ENCODE measurements at regions not wholly inside any gene's neighbourhood (a gene's known extent, or its start where the extent isn't known, plus 50 kb on each side); places are given as distances from the start of the nearest gene placed in this dataset.
"Not testable (repeated sequence)": the region's sequence is repeated elsewhere in the genome, so short reads cannot be mapped to it uniquely, and the experiment has no call there.

DNA sequence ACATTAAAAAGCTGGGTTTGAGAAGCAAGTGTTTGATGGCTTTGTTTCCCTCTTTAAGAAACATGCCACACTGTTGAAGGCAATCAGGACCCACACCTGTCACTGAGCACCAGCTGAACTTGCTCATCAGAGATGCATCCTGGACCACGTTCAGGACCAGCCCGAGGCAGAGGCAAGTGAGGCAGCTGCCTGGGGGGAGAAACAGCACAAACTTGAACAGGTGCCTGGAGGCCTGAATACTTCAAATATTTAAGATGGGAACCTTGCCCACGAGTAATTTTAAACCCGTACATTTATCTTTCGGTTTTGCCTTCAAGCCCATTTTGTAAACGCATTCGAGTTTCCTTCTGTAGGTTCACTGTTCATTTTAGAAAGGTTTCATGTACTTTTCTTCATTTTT lies 421.3 kb downstream of the NYAP2 start:
- DNase-seq (ENCODE audit: low read depth) = no peak

DNA sequence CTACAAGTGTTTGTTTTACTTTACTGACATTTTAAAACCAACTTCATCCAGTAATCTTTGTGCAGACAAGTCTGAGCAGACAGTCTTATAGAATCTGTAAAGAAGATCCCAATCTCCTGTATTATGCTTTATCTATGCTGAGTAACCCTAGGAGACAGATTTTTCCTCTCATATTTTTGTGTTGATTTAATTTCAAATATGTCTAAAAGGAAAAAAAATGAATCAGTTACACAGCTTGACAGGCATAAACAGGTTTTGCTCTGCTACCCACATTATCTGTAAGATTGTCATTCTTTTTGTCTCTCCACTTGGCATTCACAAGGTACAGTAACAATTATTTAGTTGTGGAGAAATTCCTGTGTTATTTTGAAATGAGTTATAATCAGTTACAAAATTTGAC lies 415.0 kb downstream of the NYAP2 start:
- DNase-seq (ENCODE audit: low read depth) = no peak

DNA sequence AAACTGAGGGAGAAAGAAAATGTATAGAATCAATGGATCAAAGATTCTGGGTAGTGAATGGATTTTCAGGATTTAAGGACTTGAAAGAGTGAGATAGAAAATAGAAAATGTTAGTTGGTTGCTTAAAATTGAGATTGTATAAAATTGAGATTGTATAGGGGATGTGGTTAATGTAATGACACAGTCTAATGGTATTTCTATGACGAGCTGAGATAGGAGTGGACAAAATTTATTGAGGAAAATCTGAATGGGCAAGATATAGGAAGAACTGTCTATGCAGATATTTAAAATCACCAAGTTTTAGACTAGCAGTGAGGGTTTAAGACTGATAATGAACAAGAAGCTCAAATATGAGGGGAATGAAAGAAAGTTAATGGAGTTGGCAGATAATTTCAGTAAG lies 406.6 kb downstream of the NYAP2 start:
- no peak for DNase-seq (ENCODE audit: low read depth)

DNA sequence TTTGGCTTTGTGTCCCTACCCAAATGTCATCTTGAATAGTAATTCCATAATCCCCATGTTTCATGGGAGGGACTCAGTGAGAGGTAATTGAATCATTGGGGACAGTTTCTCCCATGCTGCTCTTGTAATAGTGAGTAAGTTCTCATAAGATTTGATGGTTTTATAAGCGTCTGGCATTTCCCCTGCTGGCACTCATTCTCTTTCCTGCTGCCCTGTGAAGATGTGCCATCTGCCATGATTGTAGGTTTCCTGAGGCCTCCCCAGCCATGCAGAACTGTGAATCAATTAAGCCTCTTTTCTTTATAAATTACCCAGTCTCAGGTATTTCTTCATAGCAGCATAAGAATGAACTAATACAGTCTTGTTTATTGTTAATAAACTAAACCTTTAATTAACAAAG lies 402.6 kb downstream of the NYAP2 start:
- DNase-seq (ENCODE audit: low read depth) = not testable (repeated sequence)

DNA sequence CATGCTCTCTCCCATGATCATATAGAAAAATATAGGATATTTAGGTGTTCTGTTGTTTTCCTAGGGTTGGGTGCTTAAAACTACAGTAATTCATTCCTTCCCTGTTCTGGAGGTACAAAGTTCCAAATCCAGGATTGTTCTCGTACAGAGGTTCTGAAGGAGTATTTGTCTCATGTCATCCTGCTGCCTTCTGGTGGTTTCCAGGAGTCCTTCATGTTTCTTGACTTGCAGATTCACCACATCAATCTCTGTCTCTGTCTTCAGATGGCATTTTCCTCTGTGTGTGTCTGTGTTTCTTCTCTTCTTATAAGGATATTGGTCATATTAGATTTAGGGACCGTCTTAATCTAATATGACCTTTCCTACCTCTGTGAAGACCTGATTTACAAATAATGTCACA lies 397.9 kb downstream of the NYAP2 start:
- no peak for DNase-seq (ENCODE audit: low read depth)

DNA sequence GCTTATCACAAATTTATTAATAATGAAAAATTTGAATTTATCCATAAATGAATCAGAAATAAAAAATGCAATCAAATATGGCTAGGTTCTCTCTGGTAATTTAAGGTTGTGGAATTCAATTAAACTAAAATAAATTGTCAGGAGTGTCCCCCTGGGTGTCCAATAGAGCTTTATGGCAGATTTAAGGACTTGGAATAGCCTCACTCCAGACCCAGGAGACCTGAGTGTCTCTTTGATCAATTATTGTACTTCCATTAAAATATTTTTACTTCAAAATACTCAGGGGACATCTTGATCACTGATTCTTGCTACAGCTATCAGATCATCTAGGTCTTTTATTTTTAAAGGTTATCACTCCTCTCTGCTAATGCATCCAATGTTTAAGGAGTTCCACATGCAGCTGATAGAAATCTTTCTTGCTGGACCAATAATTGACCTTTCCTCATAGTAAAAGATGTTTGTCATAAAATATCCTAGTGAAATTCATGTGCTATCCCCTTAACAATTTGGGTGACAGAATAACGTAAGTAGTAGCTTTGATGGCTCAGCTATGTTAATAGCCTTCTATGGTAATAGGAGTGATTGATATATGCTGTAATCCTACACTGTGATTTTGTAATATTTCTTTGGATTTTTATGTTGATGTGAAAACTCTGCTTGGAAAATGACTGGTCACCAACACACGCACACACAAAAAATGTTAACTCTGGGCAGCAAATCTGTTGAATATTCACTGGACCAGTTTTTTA lies 395.3 kb downstream of the NYAP2 start:
- no peak for DNase-seq (ENCODE audit: low read depth)

DNA sequence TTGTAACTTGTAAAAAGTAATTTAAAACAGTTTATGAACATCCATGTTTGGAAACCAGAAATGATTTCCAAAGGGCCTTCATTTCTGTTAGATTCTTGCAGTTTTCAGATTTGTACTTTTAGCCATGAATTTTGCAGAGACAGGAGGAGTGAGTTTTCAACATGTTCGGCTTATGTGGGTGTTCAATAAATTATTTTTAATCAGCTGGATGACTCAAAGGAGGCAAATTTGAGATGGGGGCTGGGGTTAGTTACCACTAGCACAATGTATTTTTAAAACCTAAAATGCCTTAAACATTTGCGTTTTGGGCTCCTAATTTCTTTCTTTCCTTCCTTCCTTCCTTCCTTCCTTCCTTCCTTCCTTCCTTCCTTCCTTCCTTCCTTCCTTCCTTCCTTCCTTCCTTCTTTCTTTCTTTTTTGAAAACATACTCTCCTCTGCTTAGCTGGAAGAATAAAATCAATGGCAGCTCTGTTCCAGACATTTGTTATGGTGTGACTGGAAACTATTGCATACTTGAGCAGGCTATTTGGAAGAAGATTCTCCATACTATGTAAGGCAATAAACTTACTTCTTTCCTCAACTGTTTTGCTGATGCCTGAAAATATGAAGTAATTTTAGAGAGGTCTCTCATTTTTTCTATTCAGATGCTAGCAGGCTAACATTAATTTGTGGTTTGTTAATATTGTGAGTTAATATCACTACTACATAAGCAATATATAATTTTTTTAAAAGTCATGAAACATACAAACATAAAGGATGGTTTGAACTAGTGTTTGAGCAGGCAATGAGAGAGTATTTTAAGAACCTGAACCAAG lies 394.4 kb downstream of the NYAP2 start:
- DNase-seq (ENCODE audit: low read depth) = no peak

DNA sequence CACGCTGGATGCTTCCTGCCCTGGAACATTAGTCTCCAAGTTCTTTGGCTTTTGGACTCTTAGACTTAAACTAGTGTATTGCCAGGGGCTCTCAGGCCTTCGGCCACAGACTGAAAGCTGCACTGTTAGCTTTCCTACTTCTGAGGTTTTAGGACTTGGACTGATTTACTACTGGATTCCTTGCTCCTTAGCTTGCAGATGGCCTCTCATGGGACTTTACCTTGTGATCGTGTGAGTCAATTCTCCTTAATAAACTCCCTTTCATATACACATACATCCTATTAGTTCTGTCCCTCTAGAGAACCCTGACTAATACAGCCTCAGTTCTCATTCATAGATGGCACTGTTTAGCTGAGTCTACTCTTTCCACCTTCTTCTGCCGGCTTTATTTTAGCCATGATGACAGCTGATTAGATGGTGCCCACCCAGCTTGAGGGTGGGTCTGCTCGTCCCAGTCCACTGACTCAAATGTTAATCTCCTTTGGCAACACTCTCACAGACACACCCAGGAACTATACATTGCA lies 389.1 kb downstream of the NYAP2 start:
- DNase-seq (ENCODE audit: low read depth) = no peak

DNA sequence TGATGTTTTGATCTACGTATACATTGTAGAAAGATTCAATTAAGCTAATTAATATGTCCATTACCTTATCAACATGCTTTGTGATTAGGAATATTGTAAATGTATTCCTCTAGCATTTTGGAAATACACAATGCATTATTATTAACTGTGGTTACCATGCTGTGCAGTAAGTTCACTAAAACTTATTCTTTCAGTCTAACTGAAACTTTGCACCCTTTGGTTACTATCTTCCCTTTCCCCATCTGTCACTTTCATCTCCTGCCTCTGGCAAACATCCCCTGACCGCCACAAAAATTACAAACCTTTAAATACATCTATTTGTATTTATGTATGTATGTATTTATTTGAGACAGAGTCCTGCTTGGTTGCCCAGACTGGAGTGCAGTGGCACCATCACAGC lies 388.0 kb downstream of the NYAP2 start:
- no peak for DNase-seq (ENCODE audit: low read depth)

DNA sequence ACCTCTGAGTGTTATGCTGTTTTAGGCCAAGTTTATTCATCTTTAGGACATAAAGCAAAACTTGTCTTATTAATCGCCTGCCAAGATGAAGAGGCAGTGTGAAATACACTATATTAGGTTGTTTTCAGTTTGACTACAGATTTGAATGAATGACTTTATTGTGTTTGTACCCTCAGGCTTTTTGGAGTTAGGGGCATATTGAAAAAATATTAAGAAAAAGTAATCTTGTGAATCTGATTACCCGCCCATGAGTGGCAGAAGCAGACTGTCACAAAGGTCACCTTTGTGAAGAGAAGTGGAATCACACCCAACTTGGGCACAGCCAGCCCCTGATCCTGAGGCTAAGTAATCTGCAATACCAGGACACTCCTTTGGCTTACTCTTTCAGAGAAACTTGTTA lies 382.5 kb downstream of the NYAP2 start:
- no peak for DNase-seq (ENCODE audit: low read depth)

DNA sequence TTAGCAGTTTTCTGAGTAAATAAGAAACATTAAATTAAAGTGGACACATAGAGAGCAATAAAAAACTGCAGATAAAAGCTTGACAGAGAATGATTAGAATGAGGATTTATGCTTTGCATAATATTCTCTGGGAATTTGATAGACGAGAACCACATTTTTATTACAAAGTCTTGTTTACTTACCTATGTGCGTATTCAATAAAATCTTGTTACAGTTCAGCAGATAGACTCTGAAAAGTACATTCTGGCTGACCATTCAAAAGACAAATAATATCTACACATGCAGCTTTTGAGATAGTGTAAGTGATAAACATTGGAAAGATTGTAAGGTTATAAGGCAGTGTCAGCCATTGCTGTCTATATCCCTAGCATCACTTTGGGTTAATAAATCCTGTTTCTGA lies 381.6 kb downstream of the NYAP2 start:
- no peak for DNase-seq (ENCODE audit: low read depth)

DNA sequence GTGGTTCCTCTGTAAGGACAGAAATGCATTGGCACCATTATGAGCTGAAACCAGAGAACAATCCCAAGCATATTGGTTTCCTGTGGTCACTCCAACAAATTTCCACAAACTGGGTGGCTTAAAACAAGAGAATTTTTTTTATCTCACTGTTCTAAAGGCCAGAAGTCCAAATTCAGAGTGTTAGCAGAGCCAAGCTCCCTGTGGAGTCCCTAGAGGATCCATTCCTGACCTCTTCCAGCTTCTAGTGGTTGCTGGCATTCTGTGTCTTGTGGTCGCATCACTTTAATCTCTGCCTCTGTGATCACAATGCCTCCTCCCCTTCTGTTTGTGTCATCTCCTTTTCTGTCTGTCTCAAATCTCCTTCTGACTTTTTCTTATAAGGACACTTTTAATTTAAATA lies 380.3 kb downstream of the NYAP2 start:
- DNase-seq (ENCODE audit: low read depth) = no peak

DNA sequence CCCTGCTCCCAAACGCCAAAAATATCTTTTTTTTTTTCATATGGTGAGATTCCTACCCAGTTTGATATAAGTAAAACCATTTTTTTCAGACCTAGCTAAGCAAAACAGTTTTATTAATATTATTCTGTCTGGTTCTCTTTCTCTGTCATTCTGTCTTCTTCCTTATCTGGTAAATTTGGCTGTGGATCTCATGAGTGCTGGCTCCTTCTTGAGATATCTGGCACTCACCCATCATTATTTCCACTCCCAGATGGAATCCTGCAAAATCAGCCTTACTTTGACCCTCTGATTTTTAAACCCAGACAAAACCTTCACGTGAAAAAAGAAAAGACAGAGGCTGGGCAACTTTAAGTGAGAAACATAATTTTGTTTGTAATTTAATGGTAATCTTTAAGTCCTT lies 373.6 kb downstream of the NYAP2 start:
- no peak for DNase-seq (ENCODE audit: low read depth)

DNA sequence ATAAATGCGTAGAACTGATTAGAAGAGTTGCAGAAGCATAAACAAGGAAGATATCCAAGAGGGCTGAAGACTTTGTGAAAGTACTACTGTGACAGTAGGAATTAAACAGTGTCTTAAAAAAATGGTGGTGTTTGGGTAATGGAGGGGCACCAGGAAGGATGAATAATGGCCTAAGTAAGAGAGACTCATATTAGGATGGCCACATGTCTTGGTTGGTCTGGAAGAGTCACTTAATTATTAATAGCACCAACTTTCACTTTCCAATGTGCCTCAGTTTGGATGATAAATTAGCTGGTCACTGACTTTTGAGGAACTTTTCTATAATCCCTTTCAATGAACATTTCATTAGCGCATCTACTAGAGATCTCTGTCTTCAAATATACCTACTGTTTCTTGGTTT lies 372.2 kb downstream of the NYAP2 start:
- no peak for DNase-seq (ENCODE audit: low read depth)

DNA sequence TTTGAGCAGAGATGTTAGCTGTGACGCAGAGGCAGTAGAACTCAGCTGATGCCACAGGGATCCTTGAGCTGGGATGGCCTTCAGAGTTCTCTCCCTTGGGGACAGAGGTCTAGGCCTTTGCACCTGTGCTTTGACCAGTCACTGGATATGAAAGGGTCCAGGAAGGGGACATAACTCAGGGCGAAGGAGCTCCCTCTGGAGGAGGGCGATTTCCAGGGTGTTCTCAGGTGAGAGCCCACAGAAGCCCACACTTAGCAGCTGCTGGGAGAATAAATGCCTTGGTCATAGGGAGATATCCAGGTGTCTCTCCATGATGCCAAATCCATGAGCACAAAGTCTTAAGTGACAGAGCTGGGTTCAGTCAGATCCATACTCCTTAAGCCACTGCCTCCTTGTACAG lies 369.2 kb downstream of the NYAP2 start:
- no peak for DNase-seq (ENCODE audit: low read depth)

DNA sequence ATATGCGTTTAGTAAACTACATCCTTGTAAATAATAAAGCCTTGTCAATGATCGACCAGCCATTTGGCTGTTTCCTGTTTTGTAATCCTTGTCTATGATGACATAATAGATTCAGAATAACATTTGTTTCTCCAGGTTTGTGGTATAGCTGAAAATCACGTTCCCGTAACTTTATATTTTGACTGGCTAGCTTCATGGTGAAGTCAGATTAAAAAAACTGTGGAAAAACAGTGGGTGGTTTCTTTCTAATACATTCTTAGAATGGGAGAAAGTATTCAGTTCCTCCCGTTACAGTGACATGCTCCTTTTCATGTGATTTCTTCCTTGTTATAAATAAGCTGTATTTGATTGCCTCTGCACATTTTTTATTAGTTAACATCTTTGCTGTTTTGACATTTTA lies 366.9 kb downstream of the NYAP2 start:
- no peak for DNase-seq (ENCODE audit: low read depth)

DNA sequence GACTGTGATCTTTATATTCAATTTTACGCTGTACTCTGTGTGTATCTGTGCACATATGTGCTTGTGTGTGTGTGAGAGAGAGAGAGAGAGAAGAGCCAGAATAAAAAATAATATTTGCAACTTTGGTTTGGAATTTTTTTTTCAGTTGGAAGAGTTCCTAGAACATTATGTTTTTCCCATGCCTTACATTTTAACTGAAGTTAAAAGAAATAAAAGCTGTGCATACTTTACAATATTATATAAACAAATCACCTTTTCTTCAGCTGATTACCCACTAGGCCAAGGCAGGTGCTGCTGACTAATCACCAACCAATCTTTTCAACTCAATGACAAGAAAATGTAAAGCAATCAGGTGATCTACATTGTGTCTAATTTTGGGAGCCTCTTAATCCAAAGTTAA lies 366.3 kb downstream of the NYAP2 start:
- no peak for DNase-seq (ENCODE audit: low read depth)

DNA sequence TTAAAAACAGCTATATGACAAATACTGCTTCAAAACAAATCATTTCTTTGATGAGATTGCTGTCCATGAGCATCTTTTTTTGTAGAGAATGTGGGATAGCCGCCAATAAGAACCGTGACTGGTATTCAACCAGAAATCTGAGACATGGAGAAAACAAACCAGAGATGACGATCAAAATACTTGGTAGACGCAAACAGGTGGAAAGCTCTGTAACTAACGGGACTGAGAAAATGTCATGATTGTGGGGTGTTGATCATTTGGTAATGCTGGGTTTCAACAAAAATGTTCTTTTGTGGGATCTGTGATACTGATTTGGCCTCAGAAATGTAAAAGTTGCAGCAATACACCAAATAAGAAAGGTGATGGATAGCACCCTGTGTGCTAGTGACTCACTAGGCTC lies 364.8 kb downstream of the NYAP2 start:
- no peak for DNase-seq (ENCODE audit: low read depth)

DNA sequence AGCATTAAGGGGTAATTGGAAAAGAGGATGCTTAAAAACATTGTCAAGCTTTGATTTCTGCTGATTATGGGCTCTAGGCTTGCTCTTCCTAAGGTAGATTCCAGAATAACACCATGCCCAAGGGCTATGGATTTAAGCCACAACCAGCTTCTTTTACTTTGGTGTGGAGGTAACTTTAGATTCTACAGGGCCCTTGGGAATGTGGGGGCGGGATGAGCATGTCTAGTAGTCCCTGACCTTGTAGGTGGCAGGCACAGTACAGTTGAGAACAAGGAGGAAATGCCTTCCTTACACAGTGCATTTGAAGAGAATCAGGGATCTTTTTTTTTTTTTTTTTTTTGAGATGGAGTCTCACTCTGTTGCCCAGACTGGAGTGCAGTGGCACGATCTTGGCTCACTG lies 364.2 kb downstream of the NYAP2 start:
- DNase-seq (ENCODE audit: low read depth) = no peak

DNA sequence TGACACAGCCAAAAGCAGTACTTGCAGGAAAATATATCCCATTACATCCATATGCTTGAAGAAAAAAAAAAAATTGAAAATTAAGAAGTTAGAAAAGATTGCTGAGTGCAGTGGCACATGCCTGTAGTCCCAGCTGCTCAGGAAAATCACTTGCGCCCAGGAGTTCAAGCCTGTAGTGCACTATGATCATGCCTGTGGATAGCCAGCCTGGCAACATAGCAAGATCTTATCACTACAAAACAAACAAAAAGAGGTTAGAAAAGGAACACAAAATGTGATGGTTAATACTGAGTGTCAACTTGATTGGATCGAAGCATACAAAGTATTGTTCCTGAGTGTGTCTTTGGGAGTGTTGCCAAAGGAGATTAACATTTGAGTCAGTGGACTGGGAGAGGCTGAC lies 361.9 kb downstream of the NYAP2 start:
- no peak for DNase-seq (ENCODE audit: low read depth)

DNA sequence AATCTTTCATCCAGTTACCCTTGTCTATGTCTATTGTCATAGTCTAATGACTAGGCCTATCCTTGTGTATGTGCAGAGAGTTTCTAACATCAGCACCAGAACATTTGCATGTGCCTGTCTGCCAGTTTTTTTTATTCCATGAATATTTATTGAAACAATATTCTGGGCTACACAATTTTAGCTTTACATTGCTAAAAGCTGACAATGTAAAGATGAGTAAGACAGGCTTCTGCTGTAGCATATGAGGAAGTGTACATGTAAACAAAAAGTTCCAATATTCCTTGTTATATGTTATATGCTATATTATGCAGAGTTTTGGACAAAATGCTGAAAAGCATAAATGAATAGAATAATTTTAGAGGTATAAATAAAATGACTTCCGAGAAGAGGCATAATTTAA lies 357.7 kb downstream of the NYAP2 start:
- DNase-seq (ENCODE audit: low read depth) = no peak

DNA sequence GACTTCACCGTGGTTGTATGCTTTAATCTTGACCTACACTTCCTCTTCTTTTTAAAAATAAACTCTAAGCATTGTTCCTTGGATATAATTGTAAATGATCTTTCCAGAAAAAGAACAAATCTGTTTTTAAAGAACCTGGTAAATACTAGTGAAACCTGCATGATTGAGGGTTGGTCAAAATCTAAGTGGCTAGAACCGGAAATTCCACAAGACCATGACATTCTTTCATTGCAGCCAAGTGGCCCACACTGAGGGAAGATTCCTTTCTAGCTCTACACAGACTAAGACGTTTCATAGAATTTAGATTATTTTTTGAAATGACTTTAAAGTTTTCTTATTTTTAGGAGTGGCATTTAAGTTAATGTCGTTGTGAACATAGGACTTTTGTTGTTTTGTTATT lies 356.7 kb downstream of the NYAP2 start:
- DNase-seq (ENCODE audit: low read depth) = no peak

DNA sequence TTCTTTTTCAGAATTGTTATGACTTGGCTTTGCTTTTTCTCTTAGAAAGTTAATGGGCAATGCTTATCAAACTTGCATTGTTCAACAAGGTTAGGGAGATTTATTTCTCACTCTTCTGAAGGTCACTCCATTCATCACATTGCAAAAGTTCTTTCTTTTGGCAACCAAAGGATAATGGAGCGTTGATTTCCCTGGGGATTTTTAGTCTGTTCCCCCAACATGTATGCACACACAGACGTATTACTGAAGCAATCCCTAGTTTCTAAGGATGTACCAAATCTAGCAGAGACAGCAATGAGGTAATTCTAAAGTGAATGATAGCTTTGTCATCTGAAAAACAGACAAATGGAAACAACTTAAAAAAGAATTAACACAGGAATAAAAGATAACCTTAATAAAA lies 349.1 kb downstream of the NYAP2 start:
- no peak for DNase-seq (ENCODE audit: low read depth)

DNA sequence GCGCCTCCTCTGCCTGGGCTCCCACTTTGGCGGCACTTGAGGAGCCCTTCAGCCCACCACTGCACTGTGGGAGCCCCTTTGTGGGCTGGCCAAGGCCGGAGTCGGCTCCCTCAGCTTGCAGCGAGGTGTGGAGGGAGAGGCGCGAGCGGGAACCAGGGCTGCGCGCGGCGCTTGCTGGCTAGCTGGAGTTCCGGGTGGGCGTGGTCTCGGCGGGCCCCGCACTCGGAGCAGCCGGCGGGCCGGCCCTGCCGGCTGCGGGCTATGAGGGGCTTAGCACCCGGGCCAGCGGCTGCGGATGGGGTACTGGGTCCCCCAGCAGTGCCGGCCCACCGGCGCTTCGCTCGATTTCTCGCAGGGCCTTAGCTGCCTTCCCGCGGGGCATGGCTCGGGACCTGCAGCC lies 344.5 kb downstream of the NYAP2 start:
- not testable (repeated sequence) for DNase-seq (ENCODE audit: low read depth)
